HEK293 (cell line): ENCODE measurements at regions not wholly inside any gene's neighbourhood (a gene's known extent, or its start where the extent isn't known, plus 50 kb on each side); places are given as distances from the start of the nearest gene placed in this dataset.

Experiments
- IKZF3 ChIP-seq: fragments of 450-650 bp; IDR thresholded peaks from 2 replicates; pipeline ENCODE4 v1.5.0; 2018; ENCODE audit warnings: missing biosample characterization, mild to moderate bottlenecking, missing genetic modification characterization, moderate library complexity
- ZBTB21 ChIP-seq: fragments of 450-650 bp; formaldehyde crosslinking; IDR thresholded peaks from 2 replicates; pipeline ENCODE4 v1.5.1; 2017; ENCODE audit warnings: missing biosample characterization, missing genetic modification characterization
- ZNF140 ChIP-seq: fragments of 450-650 bp; formaldehyde crosslinking; IDR thresholded peaks from 2 replicates; pipeline ENCODE4 v1.5.1; 2016; ENCODE audit warnings: missing biosample characterization, missing genetic modification characterization
- ZNF155 ChIP-seq: fragments of 450-650 bp; formaldehyde crosslinking; IDR thresholded peaks from 2 replicates; pipeline ENCODE4 v1.5.1; 2016; ENCODE audit warnings: missing biosample characterization, missing genetic modification characterization
- ZNF174 ChIP-seq: fragments of 450-650 bp; formaldehyde crosslinking; IDR thresholded peaks from 2 replicates; pipeline ENCODE4 v1.5.0; 2017; ENCODE audit warnings: missing biosample characterization, mild to moderate bottlenecking, missing genetic modification characterization
- ZNF37A ChIP-seq: fragments of 450-650 bp; IDR thresholded peaks from 2 replicates; pipeline ENCODE4 v1.5.1; 2018; ENCODE audit warnings: missing biosample characterization, missing genetic modification characterization
- ZNF830 ChIP-seq: fragments of 450-650 bp; IDR thresholded peaks from 2 replicates; pipeline ENCODE4 v1.5.0; 2018; ENCODE audit warnings: missing biosample characterization, missing genetic modification characterization, low read depth, mild to moderate bottlenecking, moderate library complexity

- TF ChIP-seq IKZF3 (no peak), ZNF155 (tag by site-specific recombination) (no peak), ZNF140 (no peak), ZBTB21 (tag by site-specific recombination) (no peak), ZNF174 (tag by site-specific recombination) (no peak), ZNF830 (tag by site-specific recombination) (no peak), ZNF37A (no peak)
Measured at GRCh38 chr4:23320931-23321587, 568.8 kb downstream of the PPARGC1A start.
